Activated CD8-positive, alpha-beta memory T cell treated with anti-CD3 and anti-CD28 coated beads, Interleukin-2, amount 10 ng/mL, durations not matched to agents 7 days and 5 days (primary cell): ENCODE measurements at regions not wholly inside any gene's neighbourhood (a gene's known extent, or its start where the extent isn't known, plus 50 kb on each side); places are given as distances from the start of the nearest gene placed in this dataset.

Experiments used
- ATAC-seq: fragments of 150-1000 bp; cut with Tn5 transposase; one replicate; pipeline ENCODE4 v1.10.0; 2021; ENCODE audit warnings: moderate library complexity
- CTCF ChIA-PET: fragments of 350-600 bp; sonication (Branson Sonifier 250); formaldehyde crosslinking; loops from one replicate; lab custom pipeline; 2021; ENCODE audit warnings: antibody characterized with exemption; lab: Charles Lee
- DNase-seq: peaks from one replicate; pipeline ENCODE4 v3.0.0-alpha.2; 2020
- H3K27ac Mint-ChIP-seq: one replicate; pipeline ENCODE4 v1.8.0; 2021; ENCODE audit warnings: mild to moderate bottlenecking, mixed read lengths
- H3K27me3 Mint-ChIP-seq: one replicate; pipeline ENCODE4 v1.8.0; 2021; ENCODE audit warnings: mixed read lengths
- H3K36me3 Mint-ChIP-seq: one replicate; pipeline ENCODE4 v1.8.0; 2021; ENCODE audit warnings: mild to moderate bottlenecking, mixed read lengths
- H3K4me1 Mint-ChIP-seq: one replicate; pipeline ENCODE4 v1.8.0; 2021; ENCODE audit warnings: mixed read lengths
- H3K4me3 Mint-ChIP-seq: one replicate; pipeline ENCODE4 v1.8.0; 2021; ENCODE audit warnings: mild to moderate bottlenecking, moderate library complexity, mixed read lengths
- H3K9me3 Mint-ChIP-seq: one replicate; pipeline ENCODE4 v1.8.0; 2022; ENCODE audit warnings: low read depth, mixed read lengths

DNA sequence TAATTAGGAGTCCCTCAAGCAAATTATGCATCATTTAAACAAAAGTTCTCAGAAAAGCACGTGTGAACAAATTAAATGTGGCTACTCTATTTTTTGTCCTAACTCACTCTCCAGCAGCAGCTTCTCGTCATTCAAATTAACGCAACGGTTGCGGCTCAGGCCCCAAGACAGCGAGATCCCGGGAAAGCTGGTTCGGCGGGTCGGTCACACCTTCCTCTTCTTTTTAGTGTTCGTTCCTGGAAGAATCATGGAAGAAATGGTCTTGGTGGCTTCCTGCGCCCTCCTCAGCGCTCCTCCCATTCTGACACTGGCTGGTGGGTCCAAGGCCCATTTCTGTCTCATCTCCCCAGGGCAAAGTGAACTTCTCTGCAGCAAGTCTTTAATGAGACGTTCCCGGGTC, 382.8 kb upstream of the IRX1 start:
- H3K9me3 Mint-ChIP-seq, result peaks cover 9% of the 10 kb centered on the region
- H3K27me3 Mint-ChIP-seq, result no peaks in the 10 kb centered on the region
- no peaks in the 10 kb centered on the region for H3K36me3 Mint-ChIP-seq
- no peaks in the 10 kb centered on the region for H3K4me1 Mint-ChIP-seq
- CTCF ChIA-PET, result no interaction called here
- DNase-seq, result no peak
- no peak for ATAC-seq
- H3K4me3 Mint-ChIP-seq, result no peak overlapping the region
- no peak overlapping the region for H3K27ac Mint-ChIP-seq

DNA sequence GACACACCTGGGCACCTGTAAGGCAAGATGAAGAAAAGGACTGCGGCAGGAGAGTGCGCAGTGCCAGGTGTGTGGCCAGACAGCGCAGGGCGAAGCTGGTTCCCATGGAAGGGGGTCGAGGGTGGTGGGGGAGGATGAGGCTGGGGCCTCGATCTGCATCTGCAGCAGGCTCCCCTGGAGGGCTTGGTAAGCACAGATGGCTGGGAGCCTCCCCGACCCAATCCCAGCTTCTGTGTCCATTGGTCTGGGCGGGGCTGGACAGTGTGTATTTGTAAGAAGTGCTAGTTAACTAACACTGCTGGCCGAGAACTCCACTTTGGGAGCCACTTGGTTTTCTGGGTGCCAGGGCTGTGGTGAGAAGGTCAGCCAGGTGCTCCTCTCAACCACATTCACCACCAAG, 385.1 kb upstream of the IRX1 start:
- H3K27me3 Mint-ChIP-seq, result no peaks in the 10 kb centered on the region
- no peak for DNase-seq
- H3K36me3 Mint-ChIP-seq, result no peaks in the 10 kb centered on the region
- no peaks in the 10 kb centered on the region for H3K4me1 Mint-ChIP-seq
- peaks cover 3% of the 10 kb centered on the region for H3K9me3 Mint-ChIP-seq
- H3K4me3 Mint-ChIP-seq, result no peak overlapping the region
- CTCF ChIA-PET, result no interaction called here
- ATAC-seq, result no peak
- no peak overlapping the region for H3K27ac Mint-ChIP-seq

DNA sequence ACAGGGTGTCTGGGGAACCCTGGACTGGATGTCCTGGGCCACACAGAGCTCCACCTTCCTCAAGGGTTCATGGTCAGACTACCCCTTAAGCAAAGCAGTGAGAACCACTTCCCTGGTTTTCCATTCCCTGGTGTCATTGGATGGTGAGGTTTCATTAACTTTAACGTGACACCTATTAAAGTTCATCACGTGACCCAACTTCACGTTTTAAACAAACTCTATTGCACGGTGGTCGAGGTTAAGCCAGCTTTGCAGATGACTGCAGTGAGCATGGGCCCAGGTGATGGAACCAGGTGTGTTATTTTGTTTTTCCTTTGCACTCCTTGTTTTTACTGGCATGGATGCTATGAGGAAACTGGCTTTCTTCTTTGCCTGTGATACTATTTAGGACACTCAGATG, 385.7 kb upstream of the IRX1 start:
- no peaks in the 10 kb centered on the region for H3K4me1 Mint-ChIP-seq
- no peak overlapping the region for H3K4me3 Mint-ChIP-seq
- CTCF ChIA-PET, result no interaction called here
- DNase-seq (no peak), ATAC-seq (no peak)
- H3K36me3 Mint-ChIP-seq, result no peaks in the 10 kb centered on the region
- no peak overlapping the region for H3K27ac Mint-ChIP-seq
- H3K9me3 Mint-ChIP-seq, result peaks cover 5% of the 10 kb centered on the region
- H3K27me3 Mint-ChIP-seq, result no peaks in the 10 kb centered on the region

DNA sequence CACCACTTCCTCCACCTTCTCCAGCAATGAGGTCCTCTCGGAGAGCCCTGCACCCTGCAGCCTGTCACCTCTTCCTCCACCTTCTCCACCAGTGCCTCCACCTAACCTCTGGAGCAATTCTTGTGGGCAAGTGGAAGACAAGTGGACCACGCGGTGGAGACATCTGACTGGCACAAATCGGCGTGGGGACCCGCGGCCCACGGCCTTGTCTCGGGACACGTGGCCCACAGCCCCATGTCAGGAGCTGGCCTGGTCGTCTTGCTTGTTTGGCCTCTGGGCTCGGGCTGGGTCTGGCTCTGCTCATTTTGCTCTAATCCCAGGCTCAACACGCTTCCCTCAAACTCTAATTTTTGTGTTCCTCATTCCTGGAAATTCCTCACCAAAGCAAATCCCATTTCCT, 393.1 kb upstream of the IRX1 start:
- CTCF ChIA-PET, result no interaction called here
- H3K4me1 Mint-ChIP-seq, result no peaks in the 10 kb centered on the region
- ATAC-seq (no peak), DNase-seq (no peak)
- H3K36me3 Mint-ChIP-seq, result no peaks in the 10 kb centered on the region
- peaks cover 5% of the 10 kb centered on the region for H3K9me3 Mint-ChIP-seq
- H3K4me3 Mint-ChIP-seq, result no peak overlapping the region
- no peak overlapping the region for H3K27ac Mint-ChIP-seq
- peaks cover 6% of the 10 kb centered on the region for H3K27me3 Mint-ChIP-seq

DNA sequence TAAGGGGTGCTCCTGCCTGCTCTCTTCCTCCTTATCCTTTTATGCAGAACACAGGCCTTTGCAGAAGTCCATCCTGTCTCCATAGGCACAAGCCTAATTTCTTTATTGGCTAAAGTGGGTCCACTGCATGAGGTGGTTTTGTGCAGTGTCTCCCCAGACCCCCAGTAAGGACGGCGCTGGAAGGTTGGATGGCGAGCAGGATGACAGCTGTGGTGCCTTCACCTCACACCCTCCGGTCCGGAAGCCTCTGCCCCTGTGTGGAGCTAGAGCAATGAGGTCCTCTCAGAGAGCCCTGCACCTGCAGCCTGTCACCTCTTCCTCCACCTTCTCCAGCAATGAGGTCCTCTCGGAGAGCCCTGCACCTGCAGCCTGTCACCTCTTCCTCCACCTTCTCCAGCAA, 393.7 kb upstream of the IRX1 start:
- no peak for ATAC-seq
- H3K4me3 Mint-ChIP-seq, result no peak overlapping the region
- no peaks in the 10 kb centered on the region for H3K36me3 Mint-ChIP-seq
- peaks cover 5% of the 10 kb centered on the region for H3K9me3 Mint-ChIP-seq
- CTCF ChIA-PET, result no interaction called here
- H3K27ac Mint-ChIP-seq, result no peak overlapping the region
- H3K4me1 Mint-ChIP-seq, result no peaks in the 10 kb centered on the region
- no peak for DNase-seq
- H3K27me3 Mint-ChIP-seq, result peaks cover 11% of the 10 kb centered on the region

DNA sequence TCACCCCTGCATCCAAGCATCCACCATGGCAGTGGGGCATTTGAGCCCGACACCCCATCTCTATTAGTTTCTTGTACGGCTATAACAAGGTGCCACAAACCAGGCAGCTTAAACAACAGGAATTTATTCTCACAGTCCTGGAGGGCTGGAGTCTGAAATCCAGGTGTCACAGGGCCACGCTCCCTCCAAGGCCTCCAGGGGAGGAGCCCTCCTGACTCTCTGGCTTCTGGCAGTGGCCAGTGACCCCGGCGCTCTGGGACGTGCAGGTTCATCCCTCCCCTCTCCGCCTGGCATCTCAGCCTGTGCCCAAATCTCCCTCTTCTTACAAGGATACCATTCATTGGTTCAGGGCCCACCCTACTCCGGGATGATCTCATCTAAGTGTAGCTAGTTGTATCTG, 394.5 kb upstream of the IRX1 start:
- Mint-ChIP-seq H3K4me3 (no peak overlapping the region), H3K4me1 (no peaks in the 10 kb centered on the region), H3K9me3 (peaks cover 5% of the 10 kb centered on the region), H3K36me3 (no peaks in the 10 kb centered on the region), H3K27me3 (peaks cover 15% of the 10 kb centered on the region), H3K27ac (no peak overlapping the region)
- ATAC-seq, result no peak
- DNase-seq, result no peak
- CTCF ChIA-PET, result no interaction called here

DNA sequence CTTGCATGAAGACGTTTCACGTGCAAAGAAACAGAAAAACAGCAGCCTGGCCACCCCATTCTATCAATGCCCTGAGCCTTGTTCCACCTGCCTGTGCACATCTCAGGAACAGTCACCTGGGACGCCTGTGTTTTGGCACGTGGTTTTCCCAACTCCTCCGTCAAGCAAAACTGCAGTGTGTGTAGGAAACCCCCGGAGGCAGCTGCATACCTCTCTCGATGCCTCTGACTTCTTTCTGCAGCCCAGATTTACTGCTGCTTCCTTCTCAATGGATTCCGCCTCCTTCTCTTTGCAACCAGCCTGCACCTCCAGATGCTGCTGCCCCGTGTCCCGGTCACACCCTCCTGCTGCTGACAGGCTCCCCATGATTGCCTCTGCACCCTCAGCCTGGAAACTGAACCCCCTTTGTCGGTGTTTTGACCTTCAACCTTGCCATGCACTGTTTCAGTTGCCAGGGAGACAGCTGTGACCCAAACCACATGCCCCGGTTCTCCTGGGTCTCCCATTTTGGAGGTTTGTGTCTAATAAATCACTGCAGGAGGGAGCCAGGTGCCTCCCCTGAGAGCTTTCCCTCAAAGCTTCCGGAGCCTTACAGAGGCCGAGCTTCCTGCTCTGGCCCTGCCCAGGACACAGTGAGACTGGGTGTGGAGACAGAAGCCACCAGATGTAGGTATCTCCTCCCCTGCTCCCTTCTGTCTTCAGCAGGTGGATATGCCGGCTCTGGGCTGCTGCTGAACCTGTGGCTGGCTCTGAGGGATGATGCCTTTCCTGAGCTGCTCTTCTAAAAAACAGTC, 395.5 kb upstream of the IRX1 start:
- H3K4me1 Mint-ChIP-seq, result no peaks in the 10 kb centered on the region
- DNase-seq, result no peak
- no peaks in the 10 kb centered on the region for H3K36me3 Mint-ChIP-seq
- no peak overlapping the region for H3K27ac Mint-ChIP-seq
- H3K4me3 Mint-ChIP-seq, result no peak overlapping the region
- H3K27me3 Mint-ChIP-seq, result peaks cover 15% of the 10 kb centered on the region
- ATAC-seq, result no peak
- CTCF ChIA-PET, result no interaction called here
- peaks cover 3% of the 10 kb centered on the region for H3K9me3 Mint-ChIP-seq

DNA sequence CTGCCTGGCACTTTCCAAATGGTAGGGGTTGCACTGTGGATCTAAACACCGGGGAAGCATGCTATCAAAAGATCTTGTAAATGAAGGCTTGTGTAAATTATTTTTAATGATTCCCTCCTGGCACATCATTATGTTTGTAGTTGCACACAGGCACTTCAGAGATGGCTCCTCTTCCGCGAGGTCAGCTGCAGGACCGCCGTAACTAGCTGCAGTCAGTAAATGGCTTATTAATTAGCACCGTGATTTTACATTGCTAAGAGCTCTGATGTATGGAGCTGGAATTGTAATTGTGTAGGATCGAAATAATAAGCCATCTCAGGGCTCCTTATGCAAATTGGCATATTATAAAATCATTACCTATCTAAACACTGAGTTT, 397.6 kb upstream of the IRX1 start:
- CTCF ChIA-PET, result no interaction called here
- Mint-ChIP-seq H3K36me3 (no peaks in the 10 kb centered on the region), H3K27ac (no peak overlapping the region), H3K4me3 (no peak overlapping the region), H3K9me3 (peaks cover 3% of the 10 kb centered on the region), H3K27me3 (peaks cover 15% of the 10 kb centered on the region), H3K4me1 (no peaks in the 10 kb centered on the region)
- no peak for DNase-seq
- ATAC-seq, result no peak

DNA sequence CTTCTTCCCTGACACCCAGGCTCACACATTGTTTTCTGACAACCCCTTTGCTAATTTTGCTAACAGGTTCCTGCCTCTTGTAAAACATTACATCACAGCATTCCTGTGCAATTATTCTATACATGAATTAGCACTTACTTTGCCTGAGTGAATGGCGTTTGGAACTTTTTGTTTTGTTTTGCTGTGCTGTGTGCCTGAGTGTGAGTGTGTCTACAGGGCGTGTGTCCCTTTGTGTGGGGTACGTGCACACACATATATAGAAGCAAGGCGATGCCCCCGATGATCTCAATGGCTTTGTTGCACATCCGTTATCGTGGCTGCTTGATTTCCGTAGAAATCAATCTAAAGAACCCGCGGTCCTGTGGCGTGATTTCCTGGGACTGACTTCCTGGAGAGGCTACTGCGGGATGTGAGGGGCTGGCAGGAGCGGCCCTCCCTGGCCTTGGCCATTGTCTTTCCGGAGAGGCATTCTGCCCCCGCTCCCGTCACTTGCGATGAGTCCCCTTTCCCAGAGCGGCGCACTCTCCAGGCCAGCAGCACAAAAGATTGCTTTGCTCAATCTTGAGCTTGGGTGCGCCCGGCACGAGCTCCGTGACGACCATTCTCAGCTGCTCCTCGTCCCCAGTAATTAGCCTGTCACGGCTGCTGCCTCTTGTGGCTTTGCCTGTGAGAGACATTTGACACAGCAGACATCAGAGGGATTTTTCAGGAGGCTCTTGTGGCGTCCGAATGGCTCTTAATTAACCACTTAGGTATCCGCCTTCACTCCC, 398.1 kb upstream of the IRX1 start:
- Mint-ChIP-seq H3K4me3 (no peak overlapping the region), H3K27ac (no peak overlapping the region), H3K27me3 (peaks cover 15% of the 10 kb centered on the region), H3K36me3 (no peaks in the 10 kb centered on the region), H3K9me3 (no peaks in the 10 kb centered on the region), H3K4me1 (no peaks in the 10 kb centered on the region)
- CTCF ChIA-PET, result no interaction called here
- ATAC-seq (no peak), DNase-seq (no peak)

DNA sequence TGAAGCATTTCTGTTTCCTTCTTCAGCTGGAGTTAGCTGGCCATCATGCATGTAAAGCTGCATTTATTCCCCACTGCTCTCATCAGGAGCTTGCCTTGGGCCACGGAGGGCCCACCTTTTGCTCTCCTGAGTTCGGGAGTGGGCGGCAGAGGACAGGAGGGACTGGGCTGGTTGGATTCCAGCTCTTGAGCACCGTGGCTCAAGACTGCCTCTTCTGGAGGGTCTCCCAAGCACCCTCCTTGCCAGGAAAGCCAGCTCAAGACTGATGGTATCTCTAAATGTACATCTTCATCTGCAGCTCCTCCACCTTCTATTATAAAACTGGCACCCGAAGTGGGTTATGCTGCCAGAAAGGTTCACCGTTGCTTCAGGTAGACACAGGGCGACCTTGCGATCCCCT, 399.6 kb upstream of the IRX1 start:
- Mint-ChIP-seq H3K9me3 (no peaks in the 10 kb centered on the region), H3K27ac (no peak overlapping the region), H3K27me3 (peaks cover 15% of the 10 kb centered on the region), H3K4me1 (no peaks in the 10 kb centered on the region), H3K36me3 (no peaks in the 10 kb centered on the region), H3K4me3 (no peak overlapping the region)
- ATAC-seq, result no peak
- no peak for DNase-seq
- CTCF ChIA-PET, result no interaction called here

DNA sequence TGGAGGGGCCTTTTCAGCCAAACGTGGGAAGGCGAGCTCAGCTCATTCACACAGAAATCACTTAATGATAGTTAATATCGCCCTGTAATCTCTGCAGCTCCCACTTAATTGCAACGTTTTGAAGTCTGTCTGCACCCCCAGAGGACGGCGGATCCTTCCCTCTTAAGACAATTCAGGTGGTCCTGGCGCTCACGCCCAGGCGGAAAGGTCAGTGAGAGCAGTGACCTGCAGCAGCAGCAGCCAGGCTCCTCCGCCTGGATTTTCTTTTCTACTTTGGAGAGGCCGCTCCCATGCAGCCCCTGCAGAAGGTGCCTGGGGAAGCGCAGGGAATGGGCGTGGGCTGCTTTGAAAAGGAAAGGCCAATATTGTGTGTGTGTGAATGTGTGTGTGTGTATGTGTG, 400.9 kb upstream of the IRX1 start:
- DNase-seq, result no peak
- no peaks in the 10 kb centered on the region for H3K4me1 Mint-ChIP-seq
- no peaks in the 10 kb centered on the region for H3K9me3 Mint-ChIP-seq
- H3K27me3 Mint-ChIP-seq, result peaks cover 15% of the 10 kb centered on the region
- CTCF ChIA-PET, result no interaction called here
- ATAC-seq, result no peak
- no peak overlapping the region for H3K4me3 Mint-ChIP-seq
- no peak overlapping the region for H3K27ac Mint-ChIP-seq
- no peaks in the 10 kb centered on the region for H3K36me3 Mint-ChIP-seq

DNA sequence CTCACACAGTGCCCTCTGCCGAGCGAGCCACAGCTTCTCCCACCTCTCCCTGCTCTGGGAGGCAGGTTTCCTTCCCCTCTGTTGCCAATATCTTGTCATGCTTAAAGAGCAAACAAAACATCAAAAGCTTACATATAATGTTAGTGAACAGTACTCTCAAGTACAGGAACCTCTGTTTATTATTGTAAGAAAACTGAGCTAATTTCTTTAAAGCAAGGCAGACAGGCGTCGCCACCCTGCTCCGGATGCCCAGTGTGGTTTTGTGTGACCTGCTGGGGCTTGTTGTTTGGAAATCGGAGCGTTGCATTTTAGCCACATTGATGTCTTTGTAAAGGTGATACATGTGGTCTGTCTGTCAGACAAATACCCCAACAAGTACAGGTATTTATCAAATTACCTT, 401.4 kb upstream of the IRX1 start:
- Mint-ChIP-seq H3K27me3 (peaks cover 15% of the 10 kb centered on the region), H3K36me3 (no peaks in the 10 kb centered on the region), H3K27ac (no peak overlapping the region), H3K4me1 (no peaks in the 10 kb centered on the region), H3K9me3 (no peaks in the 10 kb centered on the region), H3K4me3 (no peak overlapping the region)
- DNase-seq, result no peak
- CTCF ChIA-PET, result no interaction called here
- no peak for ATAC-seq

DNA sequence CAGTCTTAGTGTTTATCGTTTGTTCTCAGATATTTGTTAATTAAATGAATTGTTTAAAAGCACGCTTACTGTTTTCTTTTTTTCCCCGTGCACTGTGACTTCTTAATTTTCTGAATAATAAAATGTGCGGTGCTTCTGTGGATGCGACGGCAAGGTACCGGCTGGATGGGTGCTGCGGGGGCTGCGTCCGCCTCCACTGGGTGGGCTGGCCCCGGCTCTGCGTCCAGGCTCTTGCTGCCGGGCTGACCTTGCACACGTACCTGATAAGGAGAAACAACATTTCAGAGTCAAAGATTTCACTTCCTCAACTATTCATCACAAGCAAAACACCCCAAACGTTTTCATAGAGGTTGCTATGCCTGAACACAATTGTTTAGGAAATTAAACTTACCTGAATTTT, 404.0 kb upstream of the IRX1 start:
- no peak for ATAC-seq
- Mint-ChIP-seq H3K36me3 (no peaks in the 10 kb centered on the region), H3K27ac (no peak overlapping the region), H3K27me3 (peaks cover 1% of the 10 kb centered on the region), H3K4me3 (no peak overlapping the region), H3K9me3 (no peaks in the 10 kb centered on the region), H3K4me1 (no peaks in the 10 kb centered on the region)
- CTCF ChIA-PET, result no interaction called here
- no peak for DNase-seq

DNA sequence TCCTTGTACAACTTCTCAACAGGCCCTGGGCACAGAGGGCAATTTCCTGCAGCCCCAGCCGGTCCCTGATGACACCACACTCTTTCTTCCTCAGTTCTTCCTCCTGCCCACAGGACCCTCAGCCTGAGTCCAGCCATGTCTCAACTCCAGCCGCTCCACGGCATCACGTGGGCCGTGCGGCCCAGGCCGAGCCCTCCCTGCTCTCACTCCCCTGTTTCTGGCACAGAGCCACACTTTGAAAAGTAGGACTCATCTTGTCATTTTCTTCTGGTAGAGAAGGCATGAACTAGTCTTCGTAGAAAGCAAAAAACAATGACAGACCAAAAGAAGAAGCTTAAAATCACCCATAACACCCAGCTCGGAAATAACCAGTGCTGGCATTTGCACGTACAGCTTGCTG, 404.7 kb upstream of the IRX1 start:
- Mint-ChIP-seq H3K36me3 (no peaks in the 10 kb centered on the region), H3K4me3 (no peak overlapping the region), H3K9me3 (no peaks in the 10 kb centered on the region), H3K27me3 (no peaks in the 10 kb centered on the region), H3K4me1 (no peaks in the 10 kb centered on the region), H3K27ac (no peak overlapping the region)
- no peak for ATAC-seq
- CTCF ChIA-PET, result no interaction called here
- no peak for DNase-seq
